ENCODE measurements at regions not wholly inside any gene's neighbourhood (a gene's known extent, or its start where the extent isn't known, plus 50 kb on each side); places are given as distances from the start of the nearest gene placed in this dataset.

GRCh38 chr20:52610749-52611148 lies 361.4 kb upstream of the TSHZ2 start:
- H3K9me2 ChIP-seq (ENCODE audit: insufficient read depth, low read length): no peaks in the 10 kb centered on the region
- no peaks in the 10 kb centered on the region for H3K36me3 ChIP-seq (ENCODE audit: insufficient read depth, low read length)
- no peaks in the 10 kb centered on the region for H4K20me1 ChIP-seq (ENCODE audit: insufficient read depth, low read length)
- no peak for DNase-seq (ENCODE audit: low spot score)
- H2AFZ ChIP-seq (ENCODE audit: low read length): no peak overlapping the region
- H3K4me3 ChIP-seq (ENCODE audit: low read depth, low read length, poor library complexity, severe bottlenecking): no peak overlapping the region
- H3K4me2 ChIP-seq (ENCODE audit: low read length): no peak overlapping the region
- H3K9me3 ChIP-seq (ENCODE audit: low read length): no peaks in the 10 kb centered on the region
- TF ChIP-seq EZH2phosphoT487 (IDR thresholded peaks at IDR 0.05; ENCODE audit: borderline replicate concordance, low read depth, low read length) (no peak), CTCF (conservative IDR thresholded peaks at IDR 0.05; ENCODE audit: low read length) (no peak)
- POLR2A ChIA-PET: no interaction called here
- no peaks in the 10 kb centered on the region for H3K4me1 ChIP-seq (ENCODE audit: insufficient read depth, low read length, poor library complexity, severe bottlenecking)
- BruUV-seq (replicated peaks): no TSS peak
- no peak overlapping the region for H3K27ac ChIP-seq (ENCODE audit: low read depth, low read length, poor library complexity, severe bottlenecking)
- intact Hi-C loops (cut with micrococcal nuclease; ENCODE audit: unreplicated experiment): no loop called here
- CTCF ChIA-PET (ENCODE audit: unreplicated experiment): no interaction called here
- H3K79me2 ChIP-seq (ENCODE audit: insufficient read depth, low read depth, low read length): no peaks in the 10 kb centered on the region

GRCh38 chr20:52601295-52601971 lies 370.7 kb upstream of the TSHZ2 start:
- DNase-seq (ENCODE audit: low spot score): no peak
- Histone ChIP-seq H4K20me1 (ENCODE audit: insufficient read depth, low read length) (no peaks in the 10 kb centered on the region), H3K4me2 (ENCODE audit: low read length) (no peak overlapping the region), H3K4me1 (ENCODE audit: insufficient read depth, low read length, poor library complexity, severe bottlenecking) (no peaks in the 10 kb centered on the region), H3K4me3 (ENCODE audit: low read depth, low read length, poor library complexity, severe bottlenecking) (no peak overlapping the region), H3K36me3 (ENCODE audit: insufficient read depth, low read length) (no peaks in the 10 kb centered on the region), H3K79me2 (ENCODE audit: insufficient read depth, low read depth, low read length) (no peaks in the 10 kb centered on the region), H2AFZ (ENCODE audit: low read length) (no peak overlapping the region), H3K27ac (ENCODE audit: low read depth, low read length, poor library complexity, severe bottlenecking) (no peak overlapping the region), H3K9me2 (ENCODE audit: insufficient read depth, low read length) (no peaks in the 10 kb centered on the region), H3K9me3 (ENCODE audit: low read length) (no peaks in the 10 kb centered on the region)
- CTCF ChIA-PET (ENCODE audit: unreplicated experiment): no interaction called here
- POLR2A ChIA-PET: no interaction called here
- intact Hi-C loops (cut with micrococcal nuclease; ENCODE audit: unreplicated experiment): no loop called here
- TF ChIP-seq CTCF (conservative IDR thresholded peaks at IDR 0.05; ENCODE audit: low read length) (no peak), EZH2phosphoT487 (IDR thresholded peaks at IDR 0.05; ENCODE audit: borderline replicate concordance, low read depth, low read length) (no peak)
- no TSS peak for BruUV-seq (replicated peaks)

DNA sequence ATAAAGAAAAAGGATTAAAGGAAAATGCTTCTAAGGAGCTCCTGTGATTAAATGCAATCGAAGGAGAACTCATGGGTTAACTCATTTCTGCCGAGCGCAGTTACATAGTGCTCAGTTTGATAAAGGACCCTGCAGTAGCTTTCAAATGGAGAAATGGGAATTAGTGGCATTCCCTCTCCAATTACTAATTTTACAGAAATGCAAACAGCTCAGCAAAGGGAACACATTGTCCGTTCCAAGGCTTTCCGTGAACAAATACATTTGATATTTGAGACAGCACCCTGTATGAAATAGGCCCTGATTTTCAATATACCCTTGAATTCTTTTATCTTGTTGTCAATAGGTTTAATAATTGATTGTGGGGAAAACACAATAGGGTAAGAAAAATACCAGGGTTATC lies 375.9 kb upstream of the TSHZ2 start:
- CTCF ChIA-PET (ENCODE audit: unreplicated experiment): no interaction called here
- no TSS peak for BruUV-seq (replicated peaks)
- no peaks in the 10 kb centered on the region for H3K79me2 ChIP-seq (ENCODE audit: insufficient read depth, low read depth, low read length)

More for the DNA sequence above, 375.9 kb upstream of the TSHZ2 start:
- H3K9me3 ChIP-seq (ENCODE audit: low read length): no peaks in the 10 kb centered on the region
- TF ChIP-seq EZH2phosphoT487 (IDR thresholded peaks at IDR 0.05; ENCODE audit: borderline replicate concordance, low read depth, low read length): no peak
- no peak for TF ChIP-seq CTCF (conservative IDR thresholded peaks at IDR 0.05; ENCODE audit: low read length)
- H3K9me2 ChIP-seq (ENCODE audit: insufficient read depth, low read length): no peaks in the 10 kb centered on the region
- no peak overlapping the region for H3K4me3 ChIP-seq (ENCODE audit: low read depth, low read length, poor library complexity, severe bottlenecking)
- H3K4me2 ChIP-seq (ENCODE audit: low read length): no peak overlapping the region
- H2AFZ ChIP-seq (ENCODE audit: low read length): no peak overlapping the region
- DNase-seq (ENCODE audit: low spot score): no peak
- H3K36me3 ChIP-seq (ENCODE audit: insufficient read depth, low read length): no peaks in the 10 kb centered on the region
- H3K27ac ChIP-seq (ENCODE audit: low read depth, low read length, poor library complexity, severe bottlenecking): no peak overlapping the region
- POLR2A ChIA-PET: interaction anchor here (0.8 kb wide), 1 partner anchor 17 kb away, joined by 3 read pairs; no protein-coding TSS in a partner anchor
- no peaks in the 10 kb centered on the region for H3K4me1 ChIP-seq (ENCODE audit: insufficient read depth, low read length, poor library complexity, severe bottlenecking)
- intact Hi-C loops (cut with micrococcal nuclease; ENCODE audit: unreplicated experiment): no loop called here
- H4K20me1 ChIP-seq (ENCODE audit: insufficient read depth, low read length): no peaks in the 10 kb centered on the region
